C4-2B (cell line): ENCODE measurements at regions not wholly inside any gene's neighbourhood (a gene's known extent, or its start where the extent isn't known, plus 50 kb on each side); places are given as distances from the start of the nearest gene placed in this dataset.

Experiments used
- H3K27ac ChIP-seq: fragments of 450-650 bp; 2 replicates; pipeline ENCODE4 v1.5.1; 2017
- ZFX ChIP-seq: fragments of 450-650 bp; IDR thresholded peaks from 2 replicates; pipeline ENCODE4 v1.6.1; 2017
- TF ChIP-seq, protein P1 (sequence below): fragments of 450-650 bp; conservative IDR thresholded peaks from 2 replicates; pipeline ENCODE4 v1.5.1; 2017; ENCODE audit warnings: mild to moderate bottlenecking

DNA sequence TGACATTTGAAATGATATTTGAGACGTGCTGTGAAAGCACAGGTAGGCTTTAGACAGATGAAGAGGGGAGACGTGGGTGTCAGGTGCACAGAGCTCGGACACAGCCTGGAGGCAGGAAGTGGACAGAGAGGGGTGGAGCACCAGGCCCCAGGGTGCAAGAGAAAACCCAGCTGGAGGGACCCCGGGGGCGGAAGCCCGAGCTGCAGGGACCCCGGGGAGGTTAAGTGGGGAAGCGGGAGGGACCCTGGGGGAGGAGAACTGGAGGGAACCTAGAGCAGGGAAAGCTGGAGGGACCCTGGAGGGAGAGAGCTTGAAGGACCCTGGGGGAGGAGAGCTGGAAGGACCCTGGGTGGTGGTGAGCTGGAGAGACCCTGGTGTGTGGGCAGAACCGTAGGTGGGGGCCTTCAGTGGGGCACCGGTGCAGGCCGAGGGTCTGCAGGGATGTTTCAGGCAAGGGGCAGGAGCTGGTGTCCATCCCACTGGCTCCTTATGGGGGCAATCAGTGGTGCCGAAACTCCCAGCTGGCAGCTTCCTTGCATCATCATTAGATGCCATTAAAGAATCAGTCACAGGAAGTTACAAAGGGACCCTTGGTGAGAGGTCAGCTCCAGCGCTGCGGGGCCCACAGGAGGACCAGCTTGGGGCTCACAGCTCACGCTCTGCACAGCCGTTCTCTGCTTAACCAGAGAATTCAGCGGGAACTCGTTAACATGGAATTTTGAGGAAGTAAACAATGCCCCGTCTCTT, 246.6 kb downstream of the EIPR1 start:
- H3K27ac ChIP-seq = no peak overlapping the region
- TF ChIP-seq ZFX = no peak
- TF ChIP-seq, protein P1, sequence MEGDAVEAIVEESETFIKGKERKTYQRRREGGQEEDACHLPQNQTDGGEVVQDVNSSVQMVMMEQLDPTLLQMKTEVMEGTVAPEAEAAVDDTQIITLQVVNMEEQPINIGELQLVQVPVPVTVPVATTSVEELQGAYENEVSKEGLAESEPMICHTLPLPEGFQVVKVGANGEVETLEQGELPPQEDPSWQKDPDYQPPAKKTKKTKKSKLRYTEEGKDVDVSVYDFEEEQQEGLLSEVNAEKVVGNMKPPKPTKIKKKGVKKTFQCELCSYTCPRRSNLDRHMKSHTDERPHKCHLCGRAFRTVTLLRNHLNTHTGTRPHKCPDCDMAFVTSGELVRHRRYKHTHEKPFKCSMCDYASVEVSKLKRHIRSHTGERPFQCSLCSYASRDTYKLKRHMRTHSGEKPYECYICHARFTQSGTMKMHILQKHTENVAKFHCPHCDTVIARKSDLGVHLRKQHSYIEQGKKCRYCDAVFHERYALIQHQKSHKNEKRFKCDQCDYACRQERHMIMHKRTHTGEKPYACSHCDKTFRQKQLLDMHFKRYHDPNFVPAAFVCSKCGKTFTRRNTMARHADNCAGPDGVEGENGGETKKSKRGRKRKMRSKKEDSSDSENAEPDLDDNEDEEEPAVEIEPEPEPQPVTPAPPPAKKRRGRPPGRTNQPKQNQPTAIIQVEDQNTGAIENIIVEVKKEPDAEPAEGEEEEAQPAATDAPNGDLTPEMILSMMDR = no peak

DNA sequence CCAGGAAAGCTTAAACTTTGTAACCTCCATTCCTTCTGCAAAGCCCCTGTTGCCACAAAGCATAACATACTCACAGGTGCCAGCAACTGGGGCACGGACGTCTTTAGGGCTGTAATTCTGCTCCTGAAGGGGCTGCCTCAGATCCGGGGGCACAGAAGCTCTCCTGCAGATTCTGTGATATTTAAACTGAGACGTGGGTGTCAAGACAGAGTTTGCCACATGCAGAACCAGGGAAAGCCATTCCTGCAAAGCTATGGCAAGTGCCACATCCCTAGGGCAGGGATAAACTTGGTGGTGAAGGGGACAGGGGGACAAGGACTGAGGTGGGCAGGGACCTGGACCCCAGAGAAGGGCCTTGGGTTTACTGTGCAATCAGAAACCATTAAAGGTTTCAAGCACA, 247.2 kb downstream of the EIPR1 start:
- TF ChIP-seq, protein P1 = no peak
- no peak for TF ChIP-seq ZFX
- H3K27ac ChIP-seq = no peak overlapping the region

DNA sequence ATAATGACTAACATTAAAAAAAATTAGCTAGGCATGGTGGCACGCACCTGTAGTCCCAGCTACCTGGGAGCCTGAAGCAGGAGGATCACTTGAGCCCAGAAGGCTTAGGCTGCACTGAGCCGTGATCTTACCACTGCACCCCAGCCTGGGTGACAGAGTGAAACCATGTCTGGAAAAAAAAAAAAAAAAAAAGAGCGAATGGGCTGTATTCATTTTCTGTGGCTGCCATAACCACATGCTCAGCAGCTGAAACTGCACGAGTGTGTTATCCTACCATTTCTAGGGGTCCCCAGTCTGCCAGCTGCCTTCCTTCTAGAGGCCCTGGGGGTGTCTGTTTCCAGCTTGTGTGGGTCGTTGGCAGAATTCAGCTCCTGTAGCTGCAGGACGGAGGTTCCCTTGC, 247.8 kb downstream of the EIPR1 start:
- H3K27ac ChIP-seq = no peak overlapping the region
- TF ChIP-seq, protein P1 = no peak
- no peak for TF ChIP-seq ZFX

DNA sequence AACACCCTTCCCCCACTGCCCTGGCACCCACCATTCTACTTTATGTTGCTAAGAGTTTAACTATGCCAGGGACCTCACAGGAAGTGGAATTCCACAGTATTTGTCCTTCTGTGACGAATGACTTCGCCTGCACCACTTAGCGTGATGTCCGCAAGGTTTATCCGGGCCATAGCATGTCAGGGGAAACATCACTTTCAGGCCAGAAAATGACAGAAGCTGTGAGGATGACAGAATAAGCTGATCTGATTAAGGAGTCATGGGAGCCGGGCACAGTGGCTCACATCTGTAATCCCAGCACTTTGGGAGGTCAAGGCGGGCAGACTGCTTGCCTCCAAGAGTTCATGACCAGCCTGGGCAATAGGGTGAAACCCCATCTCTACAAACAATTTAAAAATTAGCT, 248.8 kb downstream of the EIPR1 start:
- no peak overlapping the region for H3K27ac ChIP-seq
- TF ChIP-seq ZFX = no peak
- TF ChIP-seq, protein P1 = no peak

DNA sequence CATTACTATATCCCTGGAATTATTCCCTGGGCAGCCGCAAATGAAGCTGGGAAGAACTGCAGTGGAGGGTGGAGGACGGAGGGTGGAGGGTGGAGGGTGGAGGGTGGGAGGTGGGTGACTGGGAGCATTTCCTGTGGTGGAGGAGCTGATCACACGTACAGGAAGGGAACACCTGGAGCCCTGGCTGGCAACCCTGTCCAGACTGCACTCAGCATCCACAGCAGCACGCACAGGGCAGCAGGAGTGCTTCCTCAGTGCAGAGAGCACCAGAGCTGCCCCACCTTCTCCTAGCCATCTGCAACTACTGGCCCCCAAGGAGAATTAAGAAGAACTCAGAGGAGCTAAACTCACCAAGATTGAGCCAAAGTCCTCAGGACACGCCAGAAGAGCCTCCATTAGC, 249.9 kb downstream of the EIPR1 start:
- H3K27ac ChIP-seq = no peak overlapping the region
- no peak for TF ChIP-seq ZFX
- TF ChIP-seq, protein P1 = no peak

DNA sequence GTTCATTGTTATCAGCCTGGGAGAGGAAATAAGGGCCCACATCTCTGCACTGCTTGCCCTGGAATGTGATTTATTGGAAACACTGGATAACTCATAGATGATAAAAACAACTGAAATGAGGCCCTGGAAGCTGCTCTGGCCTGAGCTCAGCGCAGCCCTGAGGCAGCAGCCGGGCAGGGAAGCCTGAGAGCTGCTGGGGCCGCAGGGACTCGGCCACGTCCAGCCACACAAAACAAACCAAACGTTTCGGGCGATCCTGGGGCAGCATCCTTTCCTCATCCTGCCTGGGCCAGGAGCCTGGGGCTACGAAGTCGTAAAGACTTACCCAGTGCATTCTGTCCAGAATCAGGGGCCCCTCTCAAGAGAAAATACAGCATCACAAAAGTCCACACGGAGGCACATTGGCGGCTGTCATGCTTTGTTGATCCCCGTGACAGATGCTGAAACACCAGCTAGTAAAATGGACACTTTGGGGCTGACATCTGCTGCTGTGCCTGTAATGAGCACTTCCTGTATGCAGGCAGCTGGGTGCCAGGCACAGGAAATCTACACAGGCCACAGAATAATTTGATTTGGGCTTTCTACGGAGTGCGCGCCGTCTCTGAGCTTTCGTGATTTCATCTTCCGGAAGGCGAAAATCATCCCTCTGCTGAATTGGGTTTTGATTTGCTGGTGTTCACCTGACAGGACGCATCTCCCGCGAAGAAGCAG, 250.6 kb downstream of the EIPR1 start:
- H3K27ac ChIP-seq = no peak overlapping the region
- TF ChIP-seq, protein P1 = no peak
- no peak for TF ChIP-seq ZFX

DNA sequence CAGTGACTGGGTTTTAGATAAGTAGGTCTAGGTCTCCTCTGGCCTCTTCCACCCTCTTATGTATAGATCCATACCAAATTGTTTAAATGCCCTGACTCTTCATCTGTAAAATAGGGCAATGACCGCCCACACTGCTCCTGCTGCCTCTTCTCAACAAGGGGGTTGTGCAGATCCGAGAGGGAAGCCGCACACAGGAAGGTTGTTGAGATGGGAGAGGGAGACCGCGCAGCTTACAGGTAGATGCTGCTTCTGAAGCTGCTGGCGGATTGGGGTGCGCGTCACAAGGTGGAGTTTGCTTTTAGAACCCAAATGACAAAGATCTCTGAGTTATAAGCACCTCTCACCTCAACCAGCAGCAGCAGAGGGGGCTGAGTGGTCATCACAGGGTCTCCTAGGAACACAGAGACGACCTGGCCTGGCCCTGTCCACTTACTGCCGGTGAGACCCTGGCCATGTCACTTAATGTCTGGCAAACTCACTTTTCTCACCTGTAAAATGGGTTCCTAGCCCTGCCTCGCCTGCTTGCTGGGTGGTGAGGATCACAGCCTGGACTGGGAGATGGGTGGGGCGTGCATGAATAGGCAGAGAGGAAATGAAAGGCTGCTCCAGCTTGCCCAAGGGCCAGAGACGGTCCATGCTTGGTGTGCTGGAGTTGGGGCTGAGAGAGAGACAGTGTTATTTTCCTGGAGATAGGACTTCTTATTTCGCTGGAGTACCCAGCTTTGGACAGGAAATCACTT, 251.3 kb downstream of the EIPR1 start:
- TF ChIP-seq, protein P1 = no peak
- TF ChIP-seq ZFX = no peak
- no peak overlapping the region for H3K27ac ChIP-seq
